Colonic mucosa (tissue), 4 donors: ENCODE measurements at regions not wholly inside any gene's neighbourhood (a gene's known extent, or its start where the extent isn't known, plus 50 kb on each side); places are given as distances from the start of the nearest gene placed in this dataset.

Experiments
- DNase-seq: peaks from one replicate; pipeline ENCODE4 v3.0.0-alpha.2; 2020
- H3K27ac ChIP-seq: fragments of 200-600 bp; one replicate; pipeline ENCODE4 v1.8.0; 2021
- H3K27me3 ChIP-seq: fragments of 200-600 bp; one replicate; pipeline ENCODE4 v1.8.0; 2021
- H3K36me3 ChIP-seq: fragments of 200-600 bp; one replicate; pipeline ENCODE4 v1.8.0; 2021
- H3K4me1 ChIP-seq: fragments of 200-600 bp; one replicate; pipeline ENCODE4 v1.8.0; 2021; ENCODE audit warnings: mild to moderate bottlenecking
- H3K4me3 ChIP-seq: fragments of 200-600 bp; one replicate; pipeline ENCODE4 v1.8.0; 2021
- H3K9ac ChIP-seq, 2 donors: one replicate each; pipeline ENCODE4 v1.7.0; 2013; ENCODE audit warnings: control low read depth in 2 of 2, low read depth in 2 of 2, low read length in 2 of 2
- H3K9me3 ChIP-seq: fragments of 200-600 bp; one replicate; pipeline ENCODE4 v1.8.0; 2021
- intact Hi-C: fragments of 100-400 bp; cut with DNase I; formaldehyde crosslinking; loops from one replicate; pipeline ENCODE4 v1.14.1; 2022
- TF ChIP-seq, protein P1 (sequence below): fragments of 200-600 bp; IDR thresholded peaks from one replicate; pipeline ENCODE4 v1.8.0; 2022; ENCODE audit warnings: antibody characterized with exemption, mild to moderate bottlenecking
- donor health status: healthy.
- donor health status: DM: no; HTN: no; CAD: no.
- donor health status: DM: no; HTN: no; CAD: no.

DNA sequence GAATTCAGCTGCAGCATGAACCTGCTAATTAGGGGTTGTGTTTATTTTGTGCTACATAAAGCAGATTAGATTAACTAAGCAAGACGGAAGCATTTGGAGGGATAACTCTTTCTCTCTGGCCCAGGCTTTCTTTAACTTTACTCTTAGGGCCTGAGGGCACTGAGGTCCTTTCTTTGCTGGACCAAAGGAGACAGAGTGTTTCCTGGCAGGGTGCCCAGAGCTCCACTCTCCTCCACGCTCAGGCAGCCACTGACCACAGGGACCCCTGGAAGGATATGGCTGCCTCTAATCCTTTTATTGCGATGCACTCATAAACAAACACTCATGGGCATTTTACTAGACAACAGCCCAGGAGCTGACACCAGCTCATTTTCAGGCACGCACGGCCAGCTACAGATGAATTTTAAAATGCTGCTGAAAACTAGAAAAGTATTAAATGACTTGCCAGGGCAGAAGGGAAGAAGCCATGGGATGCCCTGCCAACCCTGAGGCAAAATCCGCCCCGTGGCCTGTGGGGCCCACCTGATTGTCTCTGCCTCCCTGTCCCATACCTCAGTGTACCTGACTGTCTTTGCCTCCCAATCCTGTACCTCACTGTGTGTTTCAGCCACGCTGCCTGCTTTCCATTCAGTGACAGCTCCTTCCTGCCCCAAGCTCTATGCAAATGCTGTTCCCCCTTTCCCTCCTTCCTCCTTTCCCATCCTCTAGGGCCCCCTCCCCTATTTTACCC, 192.6 kb upstream of the NAV2 start:
- Histone ChIP-seq H3K9ac (no peak overlapping the region), H3K27ac (no peak overlapping the region), H3K4me1 (no peaks in the 10 kb centered on the region), H3K36me3 (no peaks in the 10 kb centered on the region), H3K9me3 (no peaks in the 10 kb centered on the region), H3K4me3 (no peak overlapping the region), H3K27me3 (no peaks in the 10 kb centered on the region)
- intact Hi-C loops: no loop called here
- TF ChIP-seq, protein P1, sequence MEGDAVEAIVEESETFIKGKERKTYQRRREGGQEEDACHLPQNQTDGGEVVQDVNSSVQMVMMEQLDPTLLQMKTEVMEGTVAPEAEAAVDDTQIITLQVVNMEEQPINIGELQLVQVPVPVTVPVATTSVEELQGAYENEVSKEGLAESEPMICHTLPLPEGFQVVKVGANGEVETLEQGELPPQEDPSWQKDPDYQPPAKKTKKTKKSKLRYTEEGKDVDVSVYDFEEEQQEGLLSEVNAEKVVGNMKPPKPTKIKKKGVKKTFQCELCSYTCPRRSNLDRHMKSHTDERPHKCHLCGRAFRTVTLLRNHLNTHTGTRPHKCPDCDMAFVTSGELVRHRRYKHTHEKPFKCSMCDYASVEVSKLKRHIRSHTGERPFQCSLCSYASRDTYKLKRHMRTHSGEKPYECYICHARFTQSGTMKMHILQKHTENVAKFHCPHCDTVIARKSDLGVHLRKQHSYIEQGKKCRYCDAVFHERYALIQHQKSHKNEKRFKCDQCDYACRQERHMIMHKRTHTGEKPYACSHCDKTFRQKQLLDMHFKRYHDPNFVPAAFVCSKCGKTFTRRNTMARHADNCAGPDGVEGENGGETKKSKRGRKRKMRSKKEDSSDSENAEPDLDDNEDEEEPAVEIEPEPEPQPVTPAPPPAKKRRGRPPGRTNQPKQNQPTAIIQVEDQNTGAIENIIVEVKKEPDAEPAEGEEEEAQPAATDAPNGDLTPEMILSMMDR: no peak
- DNase-seq: no peak

DNA sequence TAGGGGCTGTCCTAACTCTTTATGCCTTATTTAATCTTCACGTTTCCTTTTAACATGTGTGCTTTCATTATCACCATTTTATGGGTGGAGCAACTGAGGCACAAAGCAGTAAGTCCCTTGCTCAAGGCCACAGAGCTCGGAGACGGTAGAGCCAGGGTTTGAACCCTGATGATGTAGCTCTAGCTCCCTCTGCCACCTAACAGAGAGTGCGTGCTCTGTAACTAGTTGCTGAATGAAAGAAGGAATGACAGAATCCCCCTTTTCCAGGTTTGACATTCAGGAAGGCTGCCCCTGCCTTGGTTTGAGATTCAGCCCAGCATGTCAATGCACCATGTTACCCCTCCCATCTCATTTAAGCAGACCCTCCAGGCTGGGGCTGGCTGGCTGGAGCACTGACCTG, 193.3 kb upstream of the NAV2 start:
- no peak overlapping the region for H3K27ac ChIP-seq
- H3K4me1 ChIP-seq: no peaks in the 10 kb centered on the region
- H3K9me3 ChIP-seq: no peaks in the 10 kb centered on the region
- H3K9ac ChIP-seq: no peak overlapping the region
- intact Hi-C loops: no loop called here
- no peak for DNase-seq
- H3K36me3 ChIP-seq: no peaks in the 10 kb centered on the region
- no peak overlapping the region for H3K4me3 ChIP-seq
- TF ChIP-seq, protein P1: no peak
- no peaks in the 10 kb centered on the region for H3K27me3 ChIP-seq

- H3K27me3 ChIP-seq: no peaks in the 10 kb centered on the region
- H3K9me3 ChIP-seq: no peaks in the 10 kb centered on the region
- no peak overlapping the region for H3K4me3 ChIP-seq
- no peaks in the 10 kb centered on the region for H3K36me3 ChIP-seq
- DNase-seq: no peak
- no peak overlapping the region for H3K9ac ChIP-seq
- no peak overlapping the region for H3K27ac ChIP-seq
- intact Hi-C loops: no loop called here
- H3K4me1 ChIP-seq: no peaks in the 10 kb centered on the region
- TF ChIP-seq, protein P1: no peak
Observed at GRCh38 chr11:19513253-19513652, 199.4 kb upstream of the NAV2 start.

DNA sequence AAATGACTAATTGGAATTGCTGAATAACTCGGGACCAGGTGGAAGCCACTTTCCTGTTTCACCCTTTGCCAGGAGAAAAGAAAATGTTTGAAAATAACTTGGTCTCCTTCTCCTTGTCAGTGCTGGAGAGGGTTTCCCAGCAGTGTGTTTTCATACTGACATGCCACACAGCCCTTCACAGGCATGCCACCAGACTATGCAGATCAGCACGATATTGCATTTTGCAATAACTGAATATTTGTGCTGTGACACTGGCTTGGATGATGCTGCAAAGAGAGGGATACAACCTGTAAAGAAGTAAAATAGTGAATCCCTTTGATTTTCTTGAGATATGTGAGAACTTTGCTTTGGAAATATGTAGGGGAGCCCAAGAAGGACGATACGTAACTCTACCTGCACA, 200.0 kb upstream of the NAV2 start:
- intact Hi-C loops: no loop called here
- Histone ChIP-seq H3K36me3 (no peaks in the 10 kb centered on the region), H3K27me3 (no peaks in the 10 kb centered on the region), H3K9ac (no peak overlapping the region), H3K9me3 (no peaks in the 10 kb centered on the region), H3K4me1 (no peaks in the 10 kb centered on the region), H3K27ac (no peak overlapping the region), H3K4me3 (no peak overlapping the region)
- DNase-seq: no peak
- TF ChIP-seq, protein P1: no peak

- H3K27me3 ChIP-seq: no peaks in the 10 kb centered on the region
Observed at GRCh38 chr11:19511413-19512183, 201.0 kb upstream of the NAV2 start.

More at GRCh38 chr11:19511413-19512183, 201.0 kb upstream of the NAV2 start:
- peak; percentile 23 for DNase-seq
- Histone ChIP-seq H3K9me3 (no peaks in the 10 kb centered on the region), H3K4me1 (no peaks in the 10 kb centered on the region), H3K36me3 (no peaks in the 10 kb centered on the region), H3K27ac (no peak overlapping the region), H3K9ac (no peak overlapping the region), H3K4me3 (no peak overlapping the region)
- TF ChIP-seq, protein P1: no peak
- intact Hi-C loops: no loop called here
